Fibroblast of lung (primary cell): ENCODE measurements at regions not wholly inside any gene's neighbourhood (a gene's known extent, or its start where the extent isn't known, plus 50 kb on each side); places are given as distances from the start of the nearest gene placed in this dataset.

Experiments used
- DNase-seq, 2 donors: peaks; one replicate each; pipeline versions ENCODE4 v3.0.0 to v3.0.0-alpha.2; 2010; ENCODE audit warnings: low read depth in 2 of 2
- H2AFZ ChIP-seq: 2 replicates; pipeline ENCODE4 v1.5.1; 2012; ENCODE audit warnings: low read length, control low read depth, inconsistent platforms
- H3K27ac ChIP-seq: 2 replicates; pipeline ENCODE4 v1.5.1; 2011; ENCODE audit warnings: low read length, control low read depth; ENCODE audit not compliant: insufficient read depth
- H3K27me3 ChIP-seq: 2 replicates; pipeline ENCODE4 v1.5.1; 2011; ENCODE audit warnings: mild to moderate bottlenecking, low read length; ENCODE audit not compliant: control insufficient read depth, insufficient read depth
- H3K36me3 ChIP-seq: 2 replicates; pipeline ENCODE4 v1.5.1; 2011; ENCODE audit warnings: low read length; ENCODE audit not compliant: control insufficient read depth, insufficient read depth
- H3K4me1 ChIP-seq: 2 replicates; pipeline ENCODE4 v1.5.1; 2011; ENCODE audit warnings: low read length; ENCODE audit not compliant: control insufficient read depth, insufficient read depth; ENCODE audit errors: extremely low read depth
- H3K4me2 ChIP-seq: 2 replicates; pipeline ENCODE4 v1.5.1; 2011; ENCODE audit warnings: low read length, control low read depth; ENCODE audit not compliant: insufficient read depth; ENCODE audit errors: extremely low read depth
- H3K4me3 ChIP-seq, 4 experiments: fragments of 200-600 bp in 1 of 4; sonication (generic) in 1 of 4; replicated peaks in 1 of 4; 2 replicates each; pipeline ENCODE4 v1.5.1; 2011 to 2016; ENCODE audit warnings: low read length in 4 of 4, low read depth in 3 of 4, mild to moderate bottlenecking in 3 of 4, control low read depth in 2 of 4, inconsistent platforms in 1 of 4, mixed read lengths in 1 of 4; ENCODE audit not compliant: insufficient read depth in 1 of 4; ENCODE audit errors: control extremely low read depth in 1 of 4
- H3K79me2 ChIP-seq: 2 replicates; pipeline ENCODE4 v1.5.1; 2012; ENCODE audit warnings: mild to moderate bottlenecking, low read length, inconsistent platforms; ENCODE audit not compliant: control insufficient read depth, insufficient read depth
- H3K9ac ChIP-seq: 2 replicates; pipeline ENCODE4 v1.5.1; 2011; ENCODE audit warnings: mild to moderate bottlenecking, low read length, control low read depth; ENCODE audit not compliant: insufficient read depth
- H3K9me3 ChIP-seq: 2 replicates; pipeline ENCODE4 v1.5.1; 2012; ENCODE audit warnings: low read depth, low read length; ENCODE audit not compliant: control insufficient read depth, insufficient read depth
- H4K20me1 ChIP-seq: 2 replicates; pipeline ENCODE4 v1.5.1; 2011; ENCODE audit warnings: low read length; ENCODE audit not compliant: control insufficient read depth, insufficient read depth; ENCODE audit errors: extremely low read depth
- CTCF ChIP-seq, 2 donors: IDR thresholded peaks in 1 of 2; conservative IDR thresholded peaks in 1 of 2; 1 replicate in 1 of 2; 2 replicates in 1 of 2; pipeline ENCODE4 v1.5.1; 2011 to 2012; ENCODE audit warnings: low read length in 2 of 2, control low read depth in 1 of 2, inconsistent platforms in 1 of 2, low read depth in 1 of 2, mild to moderate bottlenecking in 1 of 2
- EZH2 ChIP-seq: IDR thresholded peaks from 2 replicates; pipeline ENCODE4 v1.5.1; 2012; ENCODE audit warnings: low read length, control low read depth, mild to moderate bottlenecking; ENCODE audit errors: missing control alignments

- no peak overlapping the region for H2AFZ ChIP-seq
- no peak overlapping the region for H3K9ac ChIP-seq
- no peaks in the 10 kb centered on the region for H3K36me3 ChIP-seq
- no peaks in the 10 kb centered on the region for H3K4me1 ChIP-seq
- H3K4me2 ChIP-seq: no peak overlapping the region
- no peak for DNase-seq
- no peak overlapping the region for H3K4me3 ChIP-seq
- H3K9me3 ChIP-seq: no peaks in the 10 kb centered on the region
- TF ChIP-seq CTCF (conservative IDR thresholded peaks at IDR 0.05 in 1 of 2, IDR thresholded peaks at IDR 0.05 in 1 of 2; ENCODE audit: low read depth in 1 of 2, low read length in 2 of 2) (no peak), EZH2 (no peak)
- H3K79me2 ChIP-seq: no peaks in the 10 kb centered on the region
- H3K27ac ChIP-seq: no peak overlapping the region
- no peaks in the 10 kb centered on the region for H4K20me1 ChIP-seq
- H3K27me3 ChIP-seq: no peaks in the 10 kb centered on the region
Observed at GRCh38 chr1:59244891-59245290, 52.0 kb upstream of the FGGY start.
